HCT116 (cell line): ENCODE measurements at regions not wholly inside any gene's neighbourhood (a gene's known extent, or its start where the extent isn't known, plus 50 kb on each side); places are given as distances from the start of the nearest gene placed in this dataset.

Source experiments
- ATAC-seq: fragments of 200-7000 bp; cut with Tn5 transposase; 2 replicates; pipeline ENCODE4 v1.9.1; 2020; ENCODE audit warnings: mild to moderate bottlenecking, moderate library complexity
- BruUV-seq: library from RNA; stranded (reverse); fragments of 400-500 nt; replicated peaks from 2 replicates; lab custom pipeline; 2021; lab: Mats Ljungman, UMichigan
- CTCF ChIA-PET: fragments of 300-600 bp; sonication (Branson Sonifier 250); formaldehyde crosslinking; loops from one replicate; lab custom pipeline; 2021; ENCODE audit warnings: antibody characterized with exemption; lab: Charles Lee
- POLR2A ChIA-PET: fragments of 300-600, 350-600 bp; sonication (Branson Sonifier 250); formaldehyde crosslinking; loops from one replicate; lab custom pipeline; 2021; ENCODE audit warnings: antibody characterized with exemption; lab: Charles Lee
- RAD21 ChIA-PET, 2 experiments: fragments of 300-600 bp; sonication (Branson Sonifier 250); formaldehyde crosslinking; loops; one replicate each; lab custom pipeline; 2023; ENCODE audit warnings: low total read pairs in 2 of 2; ENCODE audit not compliant: uncharacterized antibody in 2 of 2, unreplicated experiment in 2 of 2, low non-redundant PET in 1 of 2; lab: Charles Lee
- DNase-seq: peaks from one replicate; pipeline ENCODE4 v3.0.0-alpha.2; 2010; ENCODE audit warnings: low read depth, low spot score
- H2AFZ ChIP-seq: fragments of 200-600 bp; shearing (Covaris generic), sonication (generic); 2 replicates; pipeline ENCODE4 v1.6.1; 2017; ENCODE audit warnings: low read depth, mixed run types, mixed read lengths, antibody characterized with exemption, low read length; ENCODE audit not compliant: poor library complexity, severe bottlenecking
- H3K27ac ChIP-seq: 2 replicates; pipeline ENCODE4 v1.5.1; 2012; ENCODE audit warnings: low read depth, low read length
- H3K27me3 ChIP-seq: fragments of 200-600 bp; sonication (generic); 2 replicates; pipeline ENCODE4 v1.6.1; 2016; ENCODE audit warnings: mixed run types, low read length, mixed read lengths; ENCODE audit not compliant: insufficient read depth
- H3K36me3 ChIP-seq, 2 experiments: fragments of 200-500 bp in 1 of 2; fragments of 200-600 bp in 1 of 2; sonication (Bioruptor generic) in 1 of 2; sonication (generic) in 1 of 2; 2 replicates each; pipeline versions ENCODE4 v1.5.1 to v1.6.1; 2014 to 2016; ENCODE audit warnings: low read length in 2 of 2, inconsistent platforms in 1 of 2, mixed read lengths in 1 of 2, mixed run types in 1 of 2; ENCODE audit not compliant: insufficient read depth in 2 of 2, control insufficient read depth in 1 of 2
- H3K4me1 ChIP-seq, 2 experiments: fragments of 200-600 bp in 1 of 2; sonication (generic) in 1 of 2; 2 replicates each; pipeline versions ENCODE4 v1.5.1 to v1.6.1; 2012 to 2017; ENCODE audit warnings: low read length in 2 of 2, inconsistent platforms in 1 of 2, mild to moderate bottlenecking in 1 of 2, mixed read lengths in 1 of 2, mixed run types in 1 of 2, moderate library complexity in 1 of 2; ENCODE audit not compliant: insufficient read depth in 2 of 2, control insufficient read depth in 1 of 2
- H3K4me2 ChIP-seq: fragments of 200-600 bp; sonication (generic); 2 replicates; pipeline ENCODE4 v1.6.1; 2017; ENCODE audit warnings: mixed run types, low read length, mixed read lengths
- H3K4me3 ChIP-seq, 2 experiments: fragments of 200-600 bp in 1 of 2; sonication (generic) in 1 of 2; replicated peaks in 1 of 2; 2 replicates each; pipeline ENCODE4 v1.5.1; 2011 to 2016; ENCODE audit warnings: low read length in 2 of 2, control low read depth in 1 of 2, low read depth in 1 of 2, mild to moderate bottlenecking in 1 of 2, mixed read lengths in 1 of 2, mixed run types in 1 of 2
- H3K79me2 ChIP-seq: fragments of 200-600 bp; sonication (generic); 2 replicates; pipeline ENCODE4 v1.6.1; 2017; ENCODE audit warnings: mild to moderate bottlenecking, mixed run types, low read length, moderate library complexity, mixed read lengths; ENCODE audit not compliant: insufficient read depth
- H3K9ac ChIP-seq: fragments of 200-600 bp; sonication (generic); 2 replicates; pipeline ENCODE4 v1.6.1; 2016; ENCODE audit warnings: low read length, mixed read lengths
- H3K9me2 ChIP-seq: fragments of 200-600 bp; sonication (generic), shearing (Covaris generic); 2 replicates; pipeline ENCODE4 v1.6.1; 2017; ENCODE audit warnings: mixed run types, mild to moderate bottlenecking, moderate library complexity; ENCODE audit not compliant: insufficient read depth
- H3K9me3 ChIP-seq, 2 experiments: fragments of 200-500 bp in 1 of 2; fragments of 200-600 bp in 1 of 2; sonication (Bioruptor generic) in 1 of 2; sonication (generic) in 1 of 2; 2 replicates each; pipeline ENCODE4 v1.6.1; 2014 to 2017; ENCODE audit warnings: low read length in 2 of 2, mixed read lengths in 2 of 2, inconsistent platforms in 1 of 2, low read depth in 1 of 2, mild to moderate bottlenecking in 1 of 2, mixed run types in 1 of 2, moderate library complexity in 1 of 2; ENCODE audit not compliant: control insufficient read depth in 1 of 2, insufficient read depth in 1 of 2
- H4K20me1 ChIP-seq: fragments of 200-600 bp; sonication (generic), shearing (Covaris generic); 2 replicates; pipeline ENCODE4 v1.6.1; 2017; ENCODE audit warnings: mixed run types, mild to moderate bottlenecking, moderate library complexity; ENCODE audit not compliant: insufficient read depth
- CTCF ChIP-seq, 3 experiments: fragments of 200-600 bp in 1 of 3; sonication (generic) in 1 of 3; IDR thresholded peaks in 2 of 3; conservative IDR thresholded peaks in 1 of 3; 2 replicates each; pipeline ENCODE4 v1.5.1; 2012 to 2017; ENCODE audit warnings: low read depth in 2 of 3, low read length in 2 of 3, antibody characterized with exemption in 1 of 3, borderline replicate concordance in 1 of 3, control low read depth in 1 of 3, mild to moderate bottlenecking in 1 of 3, mixed read lengths in 1 of 3, mixed run types in 1 of 3, moderate library complexity in 1 of 3; ENCODE audit not compliant: insufficient read depth in 1 of 3
- EGR1 ChIP-seq: IDR thresholded peaks from 2 replicates; pipeline ENCODE4 v1.6.1; 2012; ENCODE audit warnings: low read depth
- EZH2 ChIP-seq: fragments of 200-600 bp; sonication (generic); IDR thresholded peaks from 2 replicates; pipeline ENCODE4 v1.6.1; 2017; ENCODE audit warnings: antibody characterized with exemption, mixed run types
- EZH2phosphoT487 ChIP-seq: fragments of 200-600 bp; IDR thresholded peaks from 2 replicates; pipeline ENCODE4 v1.6.1; 2018; ENCODE audit warnings: antibody characterized with exemption, borderline replicate concordance
- MAX ChIP-seq: IDR thresholded peaks from 2 replicates; pipeline ENCODE4 v1.6.1; 2012
- POLR2AphosphoS5 ChIP-seq: IDR thresholded peaks from 2 replicates; pipeline ENCODE4 v1.6.1; 2011; ENCODE audit warnings: mild to moderate bottlenecking, low read depth, low read length, moderate library complexity
- SRF ChIP-seq: IDR thresholded peaks from 2 replicates; pipeline ENCODE4 v1.6.1; 2012; ENCODE audit warnings: low read depth
- ZBTB33 ChIP-seq: IDR thresholded peaks from 2 replicates; pipeline ENCODE4 v1.6.1; 2011; ENCODE audit warnings: mild to moderate bottlenecking, low read length, moderate library complexity; ENCODE audit not compliant: insufficient replicate concordance; ENCODE audit errors: extremely low read depth
- ZFX ChIP-seq: fragments of 450-650 bp; IDR thresholded peaks from 2 replicates; pipeline ENCODE4 v1.6.1; 2017
- intact Hi-C: fragments of 100-400 bp; cut with micrococcal nuclease; formaldehyde crosslinking; loops from 2 replicates; pipeline ENCODE4 v1.10.0; 2022

- TF ChIP-seq ZFX (no peak), SRF (no peak), CTCF (IDR thresholded peaks at IDR 0.05 in 2 of 3, conservative IDR thresholded peaks at IDR 0.05 in 1 of 3; ENCODE audit: borderline replicate concordance in 1 of 3, insufficient read depth in 1 of 3, low read depth in 2 of 3, low read length in 2 of 3) (no peak)
- TF ChIP-seq, all 23 proteins: peak for 0
- no peak overlapping the region for H3K4me2 ChIP-seq
- ChIA-PET POLR2A (no interaction called here), CTCF (no interaction called here), RAD21 (no interaction called here)
- no peaks in the 10 kb centered on the region for H3K9me3 ChIP-seq
- no peak overlapping the region for H3K27ac ChIP-seq
- DNase-seq (no peak), ATAC-seq (no peak)
- H3K27me3 ChIP-seq, result no peaks in the 10 kb centered on the region
- H3K4me3 ChIP-seq, result no peak overlapping the region
- no peak overlapping the region for H3K9ac ChIP-seq
- H3K4me1 ChIP-seq, result no peaks in the 10 kb centered on the region
- no peaks in the 10 kb centered on the region for H3K9me2 ChIP-seq
- no peaks in the 10 kb centered on the region for H3K36me3 ChIP-seq
- H2AFZ ChIP-seq, result no peak overlapping the region
- no peaks in the 10 kb centered on the region for H3K79me2 ChIP-seq
- BruUV-seq, result no TSS peak
- H4K20me1 ChIP-seq, result no peaks in the 10 kb centered on the region
- intact Hi-C loops, result no loop called here
Observed at GRCh38 chr6:169972736-169973135, 221.3 kb downstream of the ERMARD start.

- Histone ChIP-seq H3K9me3 (no peaks in the 10 kb centered on the region), H3K4me1 (no peaks in the 10 kb centered on the region), H3K27me3 (no peaks in the 10 kb centered on the region), H3K4me3 (no peak overlapping the region), H3K79me2 (no peaks in the 10 kb centered on the region)
- ChIA-PET POLR2A (no interaction called here), RAD21 (no interaction called here)
- BruUV-seq, result no TSS peak
- TF ChIP-seq EGR1 (no peak), ZBTB33 (no peak), EZH2phosphoT487 (no peak), ZFX (no peak), MAX (no peak), EZH2 (no peak), POLR2AphosphoS5 (no peak)
- TF ChIP-seq, all 23 proteins: peak for 0
- intact Hi-C loops, result no loop called here
- no peak overlapping the region for H3K27ac ChIP-seq
- H4K20me1 ChIP-seq, result no peaks in the 10 kb centered on the region
- H2AFZ ChIP-seq, result no peak overlapping the region
- no peaks in the 10 kb centered on the region for H3K36me3 ChIP-seq
- no peak overlapping the region for H3K4me2 ChIP-seq
- H3K9me2 ChIP-seq, result no peaks in the 10 kb centered on the region
- DNase-seq, result no peak
- ATAC-seq, result no peak
- no peak overlapping the region for H3K9ac ChIP-seq
- CTCF ChIA-PET, result no interaction called here
Observed at GRCh38 chr6:169972101-169972651, 220.8 kb downstream of the ERMARD start.
